ENCODE measurements at regions not wholly inside any gene's neighbourhood (a gene's known extent, or its start where the extent isn't known, plus 50 kb on each side); places are given as distances from the start of the nearest gene placed in this dataset.
"Not testable (repeated sequence)": the region's sequence is repeated elsewhere in the genome, so short reads cannot be mapped to it uniquely, and the experiment has no call there.

- DNase-seq, result no peak
Observed at GRCh38 chr12:66733321-66733720, 54.4 kb upstream of the GRIP1 start.

- DNase-seq, result no peak
Observed at GRCh38 chr12:66733839-66734238, 55.0 kb upstream of the GRIP1 start.

- DNase-seq, result no peak
Observed at GRCh38 chr12:66735275-66735674, 56.4 kb upstream of the GRIP1 start.

- no peak for DNase-seq
Observed at GRCh38 chr12:66736931-66737330, 58.1 kb upstream of the GRIP1 start.

GRCh38 chr12:66739266-66739665, 60.4 kb upstream of the GRIP1 start:
- DNase-seq, result no peak

GRCh38 chr12:66739940-66740651, 61.2 kb upstream of the GRIP1 start:
- DNase-seq, result peak in 1 of 3 experiments; percentile 24

- DNase-seq, result no peak
Observed at GRCh38 chr12:66740732-66741131, 61.9 kb upstream of the GRIP1 start.

GRCh38 chr12:66741919-66742318, 63.0 kb upstream of the GRIP1 start:
- DNase-seq, result no peak

- no peak for DNase-seq
Observed at GRCh38 chr12:66742508-66743367, 63.9 kb upstream of the GRIP1 start.

- DNase-seq, result no peak
Observed at GRCh38 chr12:66744461-66744860, 65.6 kb upstream of the GRIP1 start.

GRCh38 chr12:66744956-66745383, 66.1 kb upstream of the GRIP1 start:
- peak in 1 of 3 experiments; percentile 46 for DNase-seq

- DNase-seq, result no peak
Observed at GRCh38 chr12:66746489-66747201, 67.8 kb upstream of the GRIP1 start.

- DNase-seq, result peak in 1 of 3 experiments; percentile 18
Observed at GRCh38 chr12:66751432-66752113, 72.7 kb upstream of the GRIP1 start.

- peak in 1 of 3 experiments; percentile 66 for DNase-seq
Observed at GRCh38 chr12:66753810-66754209, 74.9 kb upstream of the GRIP1 start.

GRCh38 chr12:66755727-66756395, 77.0 kb upstream of the GRIP1 start:
- no peak for DNase-seq

GRCh38 chr12:66756631-66757030, 77.8 kb upstream of the GRIP1 start:
- no peak for DNase-seq

GRCh38 chr12:66760122-66760521, 81.2 kb upstream of the GRIP1 start:
- not testable (repeated sequence) for DNase-seq

GRCh38 chr12:66763467-66763866, 84.6 kb upstream of the GRIP1 start:
- peak in 2 of 3 experiments; percentile 69 to 95 for DNase-seq

GRCh38 chr12:66765204-66765603, 86.3 kb upstream of the GRIP1 start:
- DNase-seq, result no peak

GRCh38 chr12:66767536-66767935, 88.7 kb upstream of the GRIP1 start:
- peak in 2 of 3 experiments; percentile 61 to 79 for DNase-seq

- peak in 1 of 3 experiments; percentile 35 for DNase-seq
Observed at GRCh38 chr12:66768293-66768692, 89.4 kb upstream of the GRIP1 start.

GRCh38 chr12:66774929-66775328, 96.1 kb upstream of the GRIP1 start:
- peak in 1 of 3 experiments; percentile 40 for DNase-seq

All from NCI-H1417 (cell line).